HepG2 (cell line): ENCODE measurements at regions not wholly inside any gene's neighbourhood (a gene's known extent, or its start where the extent isn't known, plus 50 kb on each side); places are given as distances from the start of the nearest gene placed in this dataset.

Source experiments
- ATF4 ChIP-seq, 2 experiments: fragments of 450-650 bp in 1 of 2; sonication (generic) in 1 of 2; formaldehyde crosslinking; IDR thresholded peaks; 2 replicates each; pipeline versions ENCODE4 v1.5.0 to v1.8.0; 2020 to 2022; ENCODE audit warnings: mild to moderate bottlenecking in 1 of 2, missing genetic modification reagents in 1 of 2
- CTCF ChIP-seq: sonication (generic); formaldehyde crosslinking; IDR thresholded peaks from 2 replicates; pipeline ENCODE4 v1.5.0; 2020; ENCODE audit warnings: mild to moderate bottlenecking, missing genetic modification reagents, moderate library complexity
- JARID2 ChIP-seq: sonication (generic); formaldehyde crosslinking; IDR thresholded peaks from 2 replicates; pipeline ENCODE4 v1.8.1; 2023; ENCODE audit warnings: missing genetic modification reagents, inconsistent platforms; ENCODE audit not compliant: insufficient replicate concordance
- PRDM10 ChIP-seq: sonication (generic); formaldehyde crosslinking; IDR thresholded peaks from 2 replicates; pipeline ENCODE4 v1.4.0; 2020; ENCODE audit warnings: low read depth, missing genetic modification reagents
- SOX13 ChIP-seq, 3 experiments: fragments of 450-650 bp in 1 of 3; sonication (generic) in 1 of 3; formaldehyde crosslinking in 1 of 3; IDR thresholded peaks in 2 of 3; conservative IDR thresholded peaks in 1 of 3; 2 replicates each; pipeline versions ENCODE4 v1.5.0 to v1.6.1; 2016 to 2020; ENCODE audit warnings: antibody characterized with exemption in 1 of 3, mild to moderate bottlenecking in 1 of 3, missing compliant biosample characterization in 1 of 3, missing genetic modification reagents in 1 of 3, moderate library complexity in 1 of 3
- ZNF331 ChIP-seq: sonication (generic); formaldehyde crosslinking; IDR thresholded peaks from 2 replicates; pipeline ENCODE4 v1.4.0; 2020; ENCODE audit warnings: missing genetic modification reagents
- ZNF597 ChIP-seq: sonication (generic); formaldehyde crosslinking; IDR thresholded peaks from 2 replicates; pipeline ENCODE4 v1.5.0; 2020; ENCODE audit warnings: missing genetic modification reagents
- ZNF776 ChIP-seq: sonication (generic); formaldehyde crosslinking; IDR thresholded peaks from 2 replicates; pipeline ENCODE4 v1.4.0; 2020; ENCODE audit warnings: mild to moderate bottlenecking, missing genetic modification reagents

GRCh38 chr4:147206807-147207206 is 261.1 kb upstream of the TTC29 start:
- TF ChIP-seq PRDM10 (CRISPR knock-in tag) (no peak), CTCF (no peak), ATF4 (CRISPR knock-in tag; IDR thresholded peaks at IDR 0.05) (no peak), ZNF597 (CRISPR knock-in tag) (no peak), JARID2 (CRISPR knock-in tag) (no peak), ZNF331 (CRISPR knock-in tag) (no peak), SOX13 (IDR thresholded peaks at IDR 0.05) (no peak), SOX13 (CRISPR knock-in tag; conservative IDR thresholded peaks at IDR 0.05 in 1 of 2, IDR thresholded peaks at IDR 0.05 in 1 of 2) (no peak), ZNF776 (CRISPR knock-in tag) (no peak)
